WTC11 (cell line): ENCODE measurements at regions not wholly inside any gene's neighbourhood (a gene's known extent, or its start where the extent isn't known, plus 50 kb on each side); places are given as distances from the start of the nearest gene placed in this dataset.

Source experiments
- ATAC-seq: fragments of 200-7000 bp; cut with Tn5 transposase; 2 replicates; pipeline ENCODE4 v1.10.0; 2021; ENCODE audit warnings: mild to moderate bottlenecking, moderate library complexity
- CTCF ChIA-PET: fragments of 300-600 bp; sonication (Branson Sonifier 250); formaldehyde crosslinking; loops from one replicate; lab custom pipeline; 2021; ENCODE audit warnings: antibody characterized with exemption; lab: Charles Lee
- POLR2A ChIA-PET: fragments of 350-600 bp; sonication (Branson Sonifier 250); formaldehyde crosslinking; loops from one replicate; lab custom pipeline; 2021; ENCODE audit warnings: antibody characterized with exemption; lab: Charles Lee
- DNase-seq: peaks from one replicate; pipeline ENCODE4 v3.0.0; 2021; ENCODE audit warnings: low spot score
- H3K27ac Mint-ChIP-seq: 2 replicates; pipeline ENCODE4 v1.8.0; 2021; ENCODE audit warnings: mixed read lengths
- H3K27me3 Mint-ChIP-seq: 2 replicates; pipeline ENCODE4 v1.8.0; 2021; ENCODE audit warnings: low read depth, mild to moderate bottlenecking, moderate library complexity, mixed read lengths
- H3K36me3 Mint-ChIP-seq: 2 replicates; pipeline ENCODE4 v1.8.0; 2021; ENCODE audit warnings: mixed read lengths
- H3K4me1 Mint-ChIP-seq: 2 replicates; pipeline ENCODE4 v1.8.0; 2022; ENCODE audit warnings: mixed read lengths
- H3K4me3 Mint-ChIP-seq: 2 replicates; pipeline ENCODE4 v1.8.0; 2021; ENCODE audit warnings: mild to moderate bottlenecking, moderate library complexity, mixed read lengths
- H3K9me3 Mint-ChIP-seq: 2 replicates; pipeline ENCODE4 v1.8.0; 2021; ENCODE audit warnings: mixed read lengths
- ELF4 ChIP-seq: sonication (generic); formaldehyde crosslinking; IDR thresholded peaks from 2 replicates; pipeline ENCODE4 v1.8.1; 2022; ENCODE audit warnings: low read depth, mild to moderate bottlenecking, moderate library complexity, missing genetic modification reagents
- FOXK1 ChIP-seq: sonication (generic); formaldehyde crosslinking; IDR thresholded peaks from 2 replicates; pipeline ENCODE4 v1.8.0; 2022; ENCODE audit warnings: mild to moderate bottlenecking, moderate library complexity, missing genetic modification reagents
- GABPB1 ChIP-seq: sonication (generic); formaldehyde crosslinking; IDR thresholded peaks from 2 replicates; pipeline ENCODE4 v1.8.1; 2023; ENCODE audit warnings: mild to moderate bottlenecking, missing genetic modification reagents
- GTF2I ChIP-seq: fragments of 250-450 bp; sonication (Bioruptor Pico); conservative IDR thresholded peaks from 2 replicates; pipeline ENCODE4 v1.4.0; 2021; ENCODE audit warnings: mild to moderate bottlenecking
- IRF2 ChIP-seq: sonication (generic); formaldehyde crosslinking; IDR thresholded peaks from 2 replicates; pipeline ENCODE4 v1.8.0; 2022; ENCODE audit warnings: low read depth, missing genetic modification reagents, borderline replicate concordance
- RORB ChIP-seq: fragments of 250-450 bp; sonication (Bioruptor Pico); IDR thresholded peaks from 2 replicates; pipeline ENCODE4 v1.9.0; 2021; ENCODE audit warnings: mild to moderate bottlenecking
- TEAD4 ChIP-seq: sonication (generic); formaldehyde crosslinking; IDR thresholded peaks from 2 replicates; pipeline ENCODE4 v1.8.0; 2022; ENCODE audit warnings: mild to moderate bottlenecking, missing genetic modification reagents
- ZNF423 ChIP-seq: fragments of 250-450 bp; sonication (Bioruptor Pico); IDR thresholded peaks from 2 replicates; pipeline ENCODE4 v2.1.2; 2022; ENCODE audit warnings: mild to moderate bottlenecking, moderate library complexity
- TF ChIP-seq, protein P1 (sequence below): sonication (generic); formaldehyde crosslinking; IDR thresholded peaks from 2 replicates; pipeline ENCODE4 v1.8.1; 2023; ENCODE audit warnings: mild to moderate bottlenecking, moderate library complexity, missing genetic modification reagents
- TF ChIP-seq, protein P2 (sequence below): fragments of 200-600 bp; IDR thresholded peaks from 2 replicates; pipeline ENCODE4 v1.8.0; 2022; ENCODE audit warnings: antibody characterized with exemption
- TF ChIP-seq, protein P3 (sequence below): sonication (generic); formaldehyde crosslinking; IDR thresholded peaks from 2 replicates; pipeline ENCODE4 v1.8.1; 2023; ENCODE audit warnings: mild to moderate bottlenecking, missing genetic modification reagents, borderline replicate concordance
- TF ChIP-seq, protein P4 (sequence below): sonication (generic); formaldehyde crosslinking; conservative IDR thresholded peaks from 2 replicates; pipeline ENCODE4 v1.8.1; 2022; ENCODE audit warnings: mild to moderate bottlenecking, missing genetic modification reagents
- TF ChIP-seq, protein P5 (sequence below): sonication (generic); formaldehyde crosslinking; IDR thresholded peaks from 2 replicates; pipeline ENCODE4 v1.8.1; 2022; ENCODE audit warnings: mild to moderate bottlenecking, moderate library complexity, missing genetic modification reagents
- TF ChIP-seq, protein P6 (sequence below): fragments of 250-450 bp; sonication (Bioruptor Pico); IDR thresholded peaks from 2 replicates; pipeline ENCODE4 v1.9.0; 2021; ENCODE audit warnings: moderate library complexity, mild to moderate bottlenecking, inconsistent platforms, borderline replicate concordance
- TF ChIP-seq, protein P7 (sequence below): sonication (generic); formaldehyde crosslinking; IDR thresholded peaks from 2 replicates; pipeline ENCODE4 v1.8.0; 2022; ENCODE audit warnings: mild to moderate bottlenecking, missing genetic modification reagents
- TF ChIP-seq, protein P8 (sequence below): sonication (generic); formaldehyde crosslinking; IDR thresholded peaks from 2 replicates; pipeline ENCODE4 v1.8.1; 2022; ENCODE audit warnings: low read depth, mild to moderate bottlenecking, moderate library complexity, missing genetic modification reagents, borderline replicate concordance

DNA sequence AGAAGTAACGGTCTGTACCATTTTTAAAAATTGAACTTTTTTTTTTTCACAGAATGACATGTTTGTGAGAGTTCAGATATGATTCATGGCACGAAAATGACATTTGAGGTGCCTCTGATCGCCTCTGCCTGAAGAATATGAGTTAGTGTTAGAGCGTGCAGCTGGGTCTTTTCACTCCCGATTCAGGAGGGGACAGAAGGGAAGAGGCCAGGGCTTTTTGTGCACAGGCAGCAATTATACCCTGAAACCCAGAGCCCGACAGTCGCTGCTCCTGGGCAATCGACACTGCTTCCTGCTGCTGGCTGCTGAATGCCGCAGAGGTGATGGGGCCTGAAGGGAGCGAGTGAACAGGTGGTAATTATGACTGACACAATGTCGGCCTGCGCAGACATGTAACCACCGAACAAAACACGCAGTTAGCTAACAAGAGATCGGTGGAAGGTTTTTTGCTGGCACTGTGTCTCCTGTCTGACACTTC lies 652.0 kb upstream of the NOX3 start:
- H3K27me3 Mint-ChIP-seq, result no peaks in the 10 kb centered on the region
- no peak for DNase-seq

DNA sequence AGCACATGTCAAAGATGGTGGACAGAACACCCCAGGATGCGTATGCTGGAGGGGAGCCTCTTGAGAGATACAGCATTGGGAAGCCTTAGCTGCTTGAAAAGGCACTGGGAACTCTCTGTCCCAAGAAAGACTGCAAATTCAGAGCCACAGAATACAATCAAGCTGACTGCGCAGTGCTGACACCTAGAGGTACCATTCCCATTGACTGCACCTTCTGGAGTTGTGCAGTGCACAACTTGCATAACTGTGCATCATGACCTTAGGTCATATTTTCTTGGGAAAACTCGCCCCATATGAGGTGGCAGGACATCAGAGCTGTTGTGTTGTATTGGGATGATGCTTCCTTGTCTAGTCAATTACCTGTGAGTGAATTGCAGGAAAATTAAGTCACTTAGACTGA lies 646.5 kb upstream of the NOX3 start:
- Mint-ChIP-seq H3K4me1 (no peaks in the 10 kb centered on the region), H3K27me3 (no peaks in the 10 kb centered on the region; the same call in 1 of the 2 replicates), H3K36me3 (no peaks in the 10 kb centered on the region), H3K9me3 (peaks cover 7% of the 10 kb centered on the region), H3K27ac (no peak overlapping the region), H3K4me3 (no peak overlapping the region)
- ATAC-seq, result peak; percentile 78
- peak; percentile 17 for DNase-seq
- TF ChIP-seq GTF2I (CRISPR knock-in tag), result peak; percentile 80
- TF ChIP-seq, protein P1, sequence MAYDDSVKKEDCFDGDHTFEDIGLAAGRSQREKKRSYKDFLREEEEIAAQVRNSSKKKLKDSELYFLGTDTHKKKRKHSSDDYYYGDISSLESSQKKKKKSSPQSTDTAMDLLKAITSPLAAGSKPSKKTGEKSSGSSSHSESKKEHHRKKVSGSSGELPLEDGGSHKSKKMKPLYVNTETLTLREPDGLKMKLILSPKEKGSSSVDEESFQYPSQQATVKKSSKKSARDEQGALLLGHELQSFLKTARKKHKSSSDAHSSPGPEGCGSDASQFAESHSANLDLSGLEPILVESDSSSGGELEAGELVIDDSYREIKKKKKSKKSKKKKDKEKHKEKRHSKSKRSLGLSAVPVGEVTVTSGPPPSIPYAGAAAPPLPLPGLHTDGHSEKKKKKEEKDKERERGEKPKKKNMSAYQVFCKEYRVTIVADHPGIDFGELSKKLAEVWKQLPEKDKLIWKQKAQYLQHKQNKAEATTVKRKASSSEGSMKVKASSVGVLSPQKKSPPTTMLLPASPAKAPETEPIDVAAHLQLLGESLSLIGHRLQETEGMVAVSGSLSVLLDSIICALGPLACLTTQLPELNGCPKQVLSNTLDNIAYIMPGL, result no peak
- TF ChIP-seq, protein P2, sequence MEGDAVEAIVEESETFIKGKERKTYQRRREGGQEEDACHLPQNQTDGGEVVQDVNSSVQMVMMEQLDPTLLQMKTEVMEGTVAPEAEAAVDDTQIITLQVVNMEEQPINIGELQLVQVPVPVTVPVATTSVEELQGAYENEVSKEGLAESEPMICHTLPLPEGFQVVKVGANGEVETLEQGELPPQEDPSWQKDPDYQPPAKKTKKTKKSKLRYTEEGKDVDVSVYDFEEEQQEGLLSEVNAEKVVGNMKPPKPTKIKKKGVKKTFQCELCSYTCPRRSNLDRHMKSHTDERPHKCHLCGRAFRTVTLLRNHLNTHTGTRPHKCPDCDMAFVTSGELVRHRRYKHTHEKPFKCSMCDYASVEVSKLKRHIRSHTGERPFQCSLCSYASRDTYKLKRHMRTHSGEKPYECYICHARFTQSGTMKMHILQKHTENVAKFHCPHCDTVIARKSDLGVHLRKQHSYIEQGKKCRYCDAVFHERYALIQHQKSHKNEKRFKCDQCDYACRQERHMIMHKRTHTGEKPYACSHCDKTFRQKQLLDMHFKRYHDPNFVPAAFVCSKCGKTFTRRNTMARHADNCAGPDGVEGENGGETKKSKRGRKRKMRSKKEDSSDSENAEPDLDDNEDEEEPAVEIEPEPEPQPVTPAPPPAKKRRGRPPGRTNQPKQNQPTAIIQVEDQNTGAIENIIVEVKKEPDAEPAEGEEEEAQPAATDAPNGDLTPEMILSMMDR, result no peak
- ChIA-PET POLR2A (no interaction called here), CTCF (interaction anchor here (0.6 to 1.2 kb wide), 3 partner anchors 13 to 762 kb away, joined by 3 read pairs; no protein-coding TSS in a partner anchor)

More for the DNA sequence above, 652.0 kb upstream of the NOX3 start:
- H3K4me3 Mint-ChIP-seq, result no peak overlapping the region
- no peaks in the 10 kb centered on the region for H3K9me3 Mint-ChIP-seq
- POLR2A ChIA-PET, result no interaction called here
- CTCF ChIA-PET, result no interaction called here
- no peaks in the 10 kb centered on the region for H3K4me1 Mint-ChIP-seq
- H3K27ac Mint-ChIP-seq, result no peak overlapping the region
- TF ChIP-seq ZNF423 (CRISPR knock-in tag) (no peak), FOXK1 (CRISPR knock-in tag) (no peak)
- H3K36me3 Mint-ChIP-seq, result no peaks in the 10 kb centered on the region
- no peak for ATAC-seq

DNA sequence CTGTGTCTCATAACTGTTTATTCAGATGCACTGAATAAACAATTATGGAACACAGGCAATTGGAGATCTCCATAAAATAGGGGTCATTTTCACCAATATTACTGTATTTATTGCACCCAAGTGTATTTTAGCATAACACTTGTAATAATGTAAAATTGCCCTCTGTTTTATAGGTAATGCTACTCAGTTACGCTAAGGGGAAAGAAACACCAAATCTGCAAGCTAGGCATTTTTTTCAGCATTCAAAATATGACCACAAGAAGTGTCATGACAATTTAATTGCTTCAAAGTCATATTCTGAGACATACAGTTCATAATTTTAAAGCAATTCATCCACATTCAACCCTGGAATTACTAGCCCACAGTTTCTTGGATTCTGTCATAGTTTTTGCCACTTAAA lies 643.2 kb upstream of the NOX3 start:
- ATAC-seq (no peak), DNase-seq (no peak)
- ChIA-PET CTCF (no interaction called here), POLR2A (no interaction called here)
- Mint-ChIP-seq H3K27me3 (no peaks in the 10 kb centered on the region; the same call in 1 of the 2 replicates), H3K4me3 (no peak overlapping the region), H3K36me3 (no peaks in the 10 kb centered on the region), H3K27ac (no peak overlapping the region)
- TF ChIP-seq, protein P3, sequence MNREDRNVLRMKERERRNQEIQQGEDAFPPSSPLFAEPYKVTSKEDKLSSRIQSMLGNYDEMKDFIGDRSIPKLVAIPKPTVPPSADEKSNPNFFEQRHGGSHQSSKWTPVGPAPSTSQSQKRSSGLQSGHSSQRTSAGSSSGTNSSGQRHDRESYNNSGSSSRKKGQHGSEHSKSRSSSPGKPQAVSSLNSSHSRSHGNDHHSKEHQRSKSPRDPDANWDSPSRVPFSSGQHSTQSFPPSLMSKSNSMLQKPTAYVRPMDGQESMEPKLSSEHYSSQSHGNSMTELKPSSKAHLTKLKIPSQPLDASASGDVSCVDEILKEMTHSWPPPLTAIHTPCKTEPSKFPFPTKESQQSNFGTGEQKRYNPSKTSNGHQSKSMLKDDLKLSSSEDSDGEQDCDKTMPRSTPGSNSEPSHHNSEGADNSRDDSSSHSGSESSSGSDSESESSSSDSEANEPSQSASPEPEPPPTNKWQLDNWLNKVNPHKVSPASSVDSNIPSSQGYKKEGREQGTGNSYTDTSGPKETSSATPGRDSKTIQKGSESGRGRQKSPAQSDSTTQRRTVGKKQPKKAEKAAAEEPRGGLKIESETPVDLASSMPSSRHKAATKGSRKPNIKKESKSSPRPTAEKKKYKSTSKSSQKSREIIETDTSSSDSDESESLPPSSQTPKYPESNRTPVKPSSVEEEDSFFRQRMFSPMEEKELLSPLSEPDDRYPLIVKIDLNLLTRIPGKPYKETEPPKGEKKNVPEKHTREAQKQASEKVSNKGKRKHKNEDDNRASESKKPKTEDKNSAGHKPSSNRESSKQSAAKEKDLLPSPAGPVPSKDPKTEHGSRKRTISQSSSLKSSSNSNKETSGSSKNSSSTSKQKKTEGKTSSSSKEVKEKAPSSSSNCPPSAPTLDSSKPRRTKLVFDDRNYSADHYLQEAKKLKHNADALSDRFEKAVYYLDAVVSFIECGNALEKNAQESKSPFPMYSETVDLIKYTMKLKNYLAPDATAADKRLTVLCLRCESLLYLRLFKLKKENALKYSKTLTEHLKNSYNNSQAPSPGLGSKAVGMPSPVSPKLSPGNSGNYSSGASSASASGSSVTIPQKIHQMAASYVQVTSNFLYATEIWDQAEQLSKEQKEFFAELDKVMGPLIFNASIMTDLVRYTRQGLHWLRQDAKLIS (CRISPR knock-in tag), result no peak
- TF ChIP-seq, protein P4, sequence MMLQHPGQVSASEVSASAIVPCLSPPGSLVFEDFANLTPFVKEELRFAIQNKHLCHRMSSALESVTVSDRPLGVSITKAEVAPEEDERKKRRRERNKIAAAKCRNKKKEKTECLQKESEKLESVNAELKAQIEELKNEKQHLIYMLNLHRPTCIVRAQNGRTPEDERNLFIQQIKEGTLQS, result no peak
- no peak for TF ChIP-seq RORB (CRISPR knock-in tag)
- TF ChIP-seq, all 79 proteins: peak for 0
- Mint-ChIP-seq H3K4me1 (no peaks in the 10 kb centered on the region), H3K9me3 (peaks cover 7% of the 10 kb centered on the region)

DNA sequence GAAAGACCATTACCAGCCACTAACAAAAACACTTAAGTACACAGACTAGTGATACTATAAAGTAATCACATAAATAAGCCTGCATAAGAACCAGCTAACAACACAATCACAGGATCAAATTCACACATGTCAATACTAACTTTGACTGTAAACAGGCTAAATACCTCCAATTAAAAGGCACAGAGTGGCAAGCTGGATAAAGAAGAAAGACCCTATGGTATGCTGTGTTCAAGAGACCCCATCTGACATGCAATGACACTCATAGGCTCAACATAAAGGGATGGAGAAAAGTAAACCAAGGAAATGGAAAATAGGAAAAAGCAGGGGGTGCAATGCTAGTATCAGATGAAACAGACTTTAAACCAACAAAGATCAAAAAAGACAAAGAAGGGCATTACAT lies 631.8 kb upstream of the NOX3 start:
- ATAC-seq, result no peak
- H3K27ac Mint-ChIP-seq, result no peak overlapping the region
- H3K36me3 Mint-ChIP-seq, result peaks cover 48% of the 10 kb centered on the region
- ChIA-PET CTCF (no interaction called here), POLR2A (no interaction called here)
- no peaks in the 10 kb centered on the region for H3K4me1 Mint-ChIP-seq
- no peaks in the 10 kb centered on the region; the same call in 1 of the 2 replicates for H3K27me3 Mint-ChIP-seq
- H3K4me3 Mint-ChIP-seq, result no peak overlapping the region
- H3K9me3 Mint-ChIP-seq, result peaks cover 73% of the 10 kb centered on the region
- DNase-seq, result no peak
- TF ChIP-seq FOXK1 (CRISPR knock-in tag) (no peak), ELF4 (CRISPR knock-in tag) (no peak), TEAD4 (no peak), GABPB1 (no peak), IRF2 (CRISPR knock-in tag) (no peak)
- TF ChIP-seq, protein P5, sequence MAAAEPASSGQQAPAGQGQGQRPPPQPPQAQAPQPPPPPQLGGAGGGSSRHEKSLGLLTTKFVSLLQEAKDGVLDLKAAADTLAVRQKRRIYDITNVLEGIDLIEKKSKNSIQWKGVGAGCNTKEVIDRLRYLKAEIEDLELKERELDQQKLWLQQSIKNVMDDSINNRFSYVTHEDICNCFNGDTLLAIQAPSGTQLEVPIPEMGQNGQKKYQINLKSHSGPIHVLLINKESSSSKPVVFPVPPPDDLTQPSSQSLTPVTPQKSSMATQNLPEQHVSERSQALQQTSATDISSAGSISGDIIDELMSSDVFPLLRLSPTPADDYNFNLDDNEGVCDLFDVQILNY, result no peak
- TF ChIP-seq, protein P6, sequence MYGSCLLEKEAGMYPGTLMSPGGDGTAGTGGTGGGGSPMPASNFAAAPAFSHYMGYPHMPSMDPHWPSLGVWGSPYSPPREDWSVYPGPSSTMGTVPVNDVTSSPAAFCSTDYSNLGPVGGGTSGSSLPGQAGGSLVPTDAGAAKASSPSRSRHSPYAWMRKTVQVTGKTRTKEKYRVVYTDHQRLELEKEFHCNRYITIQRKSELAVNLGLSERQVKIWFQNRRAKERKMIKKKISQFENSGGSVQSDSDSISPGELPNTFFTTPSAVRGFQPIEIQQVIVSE (CRISPR knock-in tag), result no peak
- TF ChIP-seq, protein P4, result no peak
- TF ChIP-seq, protein P7, sequence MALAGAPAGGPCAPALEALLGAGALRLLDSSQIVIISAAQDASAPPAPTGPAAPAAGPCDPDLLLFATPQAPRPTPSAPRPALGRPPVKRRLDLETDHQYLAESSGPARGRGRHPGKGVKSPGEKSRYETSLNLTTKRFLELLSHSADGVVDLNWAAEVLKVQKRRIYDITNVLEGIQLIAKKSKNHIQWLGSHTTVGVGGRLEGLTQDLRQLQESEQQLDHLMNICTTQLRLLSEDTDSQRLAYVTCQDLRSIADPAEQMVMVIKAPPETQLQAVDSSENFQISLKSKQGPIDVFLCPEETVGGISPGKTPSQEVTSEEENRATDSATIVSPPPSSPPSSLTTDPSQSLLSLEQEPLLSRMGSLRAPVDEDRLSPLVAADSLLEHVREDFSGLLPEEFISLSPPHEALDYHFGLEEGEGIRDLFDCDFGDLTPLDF, result no peak
- TF ChIP-seq, protein P8, sequence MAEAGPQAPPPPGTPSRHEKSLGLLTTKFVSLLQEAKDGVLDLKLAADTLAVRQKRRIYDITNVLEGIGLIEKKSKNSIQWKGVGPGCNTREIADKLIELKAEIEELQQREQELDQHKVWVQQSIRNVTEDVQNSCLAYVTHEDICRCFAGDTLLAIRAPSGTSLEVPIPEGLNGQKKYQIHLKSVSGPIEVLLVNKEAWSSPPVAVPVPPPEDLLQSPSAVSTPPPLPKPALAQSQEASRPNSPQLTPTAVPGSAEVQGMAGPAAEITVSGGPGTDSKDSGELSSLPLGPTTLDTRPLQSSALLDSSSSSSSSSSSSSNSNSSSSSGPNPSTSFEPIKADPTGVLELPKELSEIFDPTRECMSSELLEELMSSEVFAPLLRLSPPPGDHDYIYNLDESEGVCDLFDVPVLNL (CRISPR knock-in tag), result no peak
